ENCODE measurements at regions not wholly inside any gene's neighbourhood (a gene's known extent, or its start where the extent isn't known, plus 50 kb on each side); places are given as distances from the start of the nearest gene placed in this dataset.
A peak's percentile ranks its signal among the peaks of the same experiment; 100 is the strongest.

DNA sequence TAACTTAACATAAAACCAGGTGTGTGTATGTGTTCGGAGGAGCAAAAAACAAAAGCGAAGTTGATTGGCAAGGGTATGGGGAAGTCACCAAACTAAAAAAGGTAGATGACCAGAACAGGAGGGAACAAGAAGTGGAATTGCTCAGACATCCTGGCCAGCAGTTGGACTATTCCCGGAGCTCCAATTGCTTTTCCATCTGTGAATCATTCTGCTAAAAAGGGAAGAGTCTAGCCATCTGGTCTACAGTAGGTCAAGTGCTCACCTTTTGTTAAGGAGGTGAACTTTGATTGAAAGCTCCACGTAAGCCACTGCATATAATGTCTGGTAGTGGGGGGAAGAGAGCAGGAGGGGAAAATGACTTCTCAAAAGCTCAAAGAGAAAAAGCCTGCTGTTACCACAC is 50.0 kb upstream of the BET1 start:
- H3K27me3 Mint-ChIP-seq, result peaks cover 37% of the 10 kb centered on the region
- peaks cover 8% of the 10 kb centered on the region for H3K4me1 Mint-ChIP-seq (ENCODE audit: low read depth)
- no peak overlapping the region for H3K27ac Mint-ChIP-seq
- peaks cover 3% of the 10 kb centered on the region for H3K36me3 Mint-ChIP-seq (ENCODE audit: low read depth)
- no peak overlapping the region for H3K4me3 Mint-ChIP-seq
- no peaks in the 10 kb centered on the region for H3K9me3 Mint-ChIP-seq

DNA sequence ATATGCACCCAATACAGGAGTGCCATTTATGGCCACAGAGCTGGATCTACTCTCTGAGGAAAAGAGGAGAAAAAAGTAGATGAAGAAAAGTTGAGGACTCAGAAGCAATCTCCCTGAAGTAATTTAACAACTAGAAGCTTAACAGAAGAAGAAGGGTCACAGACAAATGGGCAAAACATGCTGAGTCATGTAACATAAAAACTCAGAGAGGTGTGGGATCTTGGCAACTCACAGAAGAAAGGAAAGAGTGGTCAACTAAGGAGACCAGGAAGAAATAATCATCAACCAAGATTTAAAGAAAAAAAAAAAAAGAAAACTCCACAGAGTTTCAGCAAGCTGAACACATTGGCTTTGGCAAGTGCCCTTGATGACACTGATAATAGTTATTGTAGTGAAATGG is 51.8 kb upstream of the BET1 start:
- H3K36me3 Mint-ChIP-seq (ENCODE audit: low read depth), result peaks cover 3% of the 10 kb centered on the region
- peaks cover 45% of the 10 kb centered on the region for H3K27me3 Mint-ChIP-seq
- no peak overlapping the region for H3K4me3 Mint-ChIP-seq
- H3K27ac Mint-ChIP-seq, result no peak overlapping the region
- H3K4me1 Mint-ChIP-seq (ENCODE audit: low read depth), result peaks cover 9% of the 10 kb centered on the region
- H3K9me3 Mint-ChIP-seq, result no peaks in the 10 kb centered on the region

DNA sequence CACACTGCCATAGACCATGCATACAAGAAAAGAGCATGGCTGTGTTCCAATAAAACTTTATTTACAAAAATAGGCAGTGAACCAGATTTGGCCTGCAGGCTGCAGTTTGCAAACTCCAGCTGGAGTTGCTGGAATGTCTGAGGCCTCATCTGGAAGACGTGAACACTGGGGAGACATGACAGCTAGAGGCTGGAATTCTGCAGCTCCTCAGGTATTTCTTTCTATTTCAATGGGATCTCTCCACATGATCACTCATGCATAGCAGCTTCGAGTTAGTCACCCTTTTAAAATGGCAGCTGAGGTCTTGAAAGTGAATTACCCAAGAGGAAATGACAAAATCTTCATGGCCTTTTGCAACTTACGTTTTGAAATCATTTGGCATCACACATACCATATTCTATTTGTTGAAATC is 52.6 kb upstream of the BET1 start:
- Mint-ChIP-seq H3K9me3 (no peaks in the 10 kb centered on the region), H3K4me1 (ENCODE audit: low read depth) (peaks cover 18% of the 10 kb centered on the region), H3K27me3 (peaks cover 52% of the 10 kb centered on the region), H3K4me3 (no peak overlapping the region), H3K27ac (no peak overlapping the region), H3K36me3 (ENCODE audit: low read depth) (peaks cover 3% of the 10 kb centered on the region)

DNA sequence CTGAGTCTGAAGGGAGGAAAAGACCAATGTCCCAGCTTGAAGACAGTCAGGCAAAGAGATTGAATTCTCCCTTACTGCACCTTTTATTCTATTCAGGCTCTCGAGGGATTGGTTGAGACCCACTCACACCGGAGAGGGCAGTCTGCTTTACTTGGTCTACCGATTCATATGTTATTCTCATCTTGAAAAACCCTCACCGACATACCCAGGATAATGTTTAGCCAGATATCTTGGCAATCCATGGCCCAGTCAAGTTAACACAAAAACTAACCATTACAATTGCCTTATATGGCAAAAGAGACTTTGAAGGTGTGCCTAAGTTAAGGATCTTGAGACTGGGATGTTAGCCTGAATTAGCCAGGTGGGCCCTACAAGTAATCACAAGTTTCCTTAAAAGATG is 53.8 kb upstream of the BET1 start:
- Mint-ChIP-seq H3K9me3 (no peaks in the 10 kb centered on the region), H3K27ac (no peak overlapping the region), H3K27me3 (peaks cover 61% of the 10 kb centered on the region), H3K36me3 (ENCODE audit: low read depth) (peaks cover 3% of the 10 kb centered on the region), H3K4me3 (no peak overlapping the region), H3K4me1 (ENCODE audit: low read depth) (peaks cover 25% of the 10 kb centered on the region)

DNA sequence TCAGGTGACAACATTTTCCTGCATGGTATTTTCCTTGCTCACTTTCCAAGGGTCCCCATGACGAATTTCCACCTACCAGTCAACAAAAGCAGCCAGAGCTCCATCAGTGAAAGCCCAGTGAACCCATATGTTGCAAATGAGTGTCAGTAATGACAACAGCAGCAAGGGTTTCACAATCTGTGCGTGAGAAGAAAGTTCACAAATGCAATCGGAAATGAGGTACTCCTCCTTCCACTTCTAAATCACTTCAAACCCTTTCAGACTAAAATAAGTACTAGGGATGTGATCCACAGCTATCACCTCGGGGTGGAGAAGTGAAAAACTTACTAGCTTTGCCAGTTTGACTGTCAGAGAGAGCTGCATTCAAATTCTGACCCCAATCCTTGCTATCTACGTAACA is 55.6 kb upstream of the BET1 start:
- no peaks in the 10 kb centered on the region for H3K9me3 Mint-ChIP-seq
- H3K36me3 Mint-ChIP-seq (ENCODE audit: low read depth), result peaks cover 3% of the 10 kb centered on the region
- peaks cover 30% of the 10 kb centered on the region for H3K4me1 Mint-ChIP-seq (ENCODE audit: low read depth)
- no peak overlapping the region for H3K27ac Mint-ChIP-seq
- H3K4me3 Mint-ChIP-seq, result no peak overlapping the region
- H3K27me3 Mint-ChIP-seq, result peaks cover 70% of the 10 kb centered on the region

DNA sequence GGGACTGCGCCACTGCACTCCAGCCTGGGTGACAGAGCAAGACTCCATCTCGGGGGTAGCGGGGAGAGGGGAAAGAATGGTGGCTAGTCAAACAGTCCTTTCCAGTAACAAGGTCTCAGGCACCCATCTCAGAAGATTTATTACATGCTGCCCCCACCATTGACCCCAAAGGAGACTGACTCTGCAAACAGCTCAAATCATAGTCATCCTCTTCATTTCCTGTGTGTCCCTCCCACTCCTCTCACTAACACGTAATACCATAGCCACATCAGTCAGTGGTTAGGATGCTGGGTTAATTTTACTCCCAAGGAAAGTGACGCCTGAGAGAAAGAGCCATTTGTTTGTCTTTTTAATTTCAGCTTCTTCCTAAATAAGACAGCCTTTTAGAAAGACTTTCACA is 56.6 kb upstream of the BET1 start:
- H3K4me1 Mint-ChIP-seq (ENCODE audit: low read depth), result peaks cover 36% of the 10 kb centered on the region
- peaks cover 3% of the 10 kb centered on the region for H3K36me3 Mint-ChIP-seq (ENCODE audit: low read depth)
- H3K4me3 Mint-ChIP-seq, result no peak overlapping the region
- peaks cover 77% of the 10 kb centered on the region for H3K27me3 Mint-ChIP-seq
- H3K9me3 Mint-ChIP-seq, result no peaks in the 10 kb centered on the region
- no peak overlapping the region for H3K27ac Mint-ChIP-seq

DNA sequence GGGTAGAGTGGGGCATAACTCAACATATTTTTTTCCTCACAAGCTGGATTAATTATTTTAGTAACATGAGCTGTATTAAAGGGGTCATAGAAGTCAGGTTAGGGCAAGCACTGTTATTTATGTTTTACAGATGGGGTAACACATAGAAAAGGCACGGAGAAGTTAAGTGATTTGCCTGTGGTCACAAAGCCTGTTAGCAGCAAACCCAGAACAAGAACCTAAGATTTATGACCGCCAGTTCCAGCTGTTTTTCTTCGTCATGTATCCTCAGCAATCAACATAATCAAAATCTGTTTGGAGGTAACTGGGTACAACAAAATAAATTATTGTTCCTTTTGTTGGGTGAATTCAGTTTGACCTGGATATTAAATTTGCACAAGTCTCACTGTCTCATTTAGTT is 57.2 kb upstream of the BET1 start:
- H3K4me1 Mint-ChIP-seq (ENCODE audit: low read depth), result peaks cover 36% of the 10 kb centered on the region
- H3K9me3 Mint-ChIP-seq, result no peaks in the 10 kb centered on the region
- peaks cover 76% of the 10 kb centered on the region for H3K27me3 Mint-ChIP-seq
- H3K36me3 Mint-ChIP-seq (ENCODE audit: low read depth), result peaks cover 3% of the 10 kb centered on the region
- no peak overlapping the region for H3K4me3 Mint-ChIP-seq
- H3K27ac Mint-ChIP-seq, result no peak overlapping the region

DNA sequence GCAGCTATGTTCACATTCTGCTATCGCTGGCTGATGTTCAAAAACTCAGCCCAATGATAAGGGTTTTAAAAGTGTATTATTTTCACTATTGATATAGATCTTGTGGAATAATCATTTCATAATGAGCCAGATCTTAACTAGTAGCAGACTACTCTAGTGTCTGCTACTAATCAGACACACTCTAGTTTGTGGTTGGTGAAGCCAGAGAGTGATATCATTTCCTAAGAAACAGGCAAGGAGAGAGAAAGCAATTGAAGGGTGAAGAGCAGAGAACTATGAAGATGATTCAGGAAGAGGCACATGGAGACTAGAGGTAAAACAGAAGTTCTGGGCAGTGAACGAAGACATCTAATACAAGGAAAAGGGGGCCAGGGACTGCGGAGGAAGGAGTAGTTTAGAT is 58.2 kb upstream of the BET1 start:
- Mint-ChIP-seq H3K4me1 (ENCODE audit: low read depth) (peaks cover 36% of the 10 kb centered on the region), H3K27me3 (peaks cover 71% of the 10 kb centered on the region), H3K9me3 (no peaks in the 10 kb centered on the region), H3K27ac (no peak overlapping the region), H3K4me3 (no peak overlapping the region), H3K36me3 (ENCODE audit: low read depth) (peaks cover 3% of the 10 kb centered on the region)

DNA sequence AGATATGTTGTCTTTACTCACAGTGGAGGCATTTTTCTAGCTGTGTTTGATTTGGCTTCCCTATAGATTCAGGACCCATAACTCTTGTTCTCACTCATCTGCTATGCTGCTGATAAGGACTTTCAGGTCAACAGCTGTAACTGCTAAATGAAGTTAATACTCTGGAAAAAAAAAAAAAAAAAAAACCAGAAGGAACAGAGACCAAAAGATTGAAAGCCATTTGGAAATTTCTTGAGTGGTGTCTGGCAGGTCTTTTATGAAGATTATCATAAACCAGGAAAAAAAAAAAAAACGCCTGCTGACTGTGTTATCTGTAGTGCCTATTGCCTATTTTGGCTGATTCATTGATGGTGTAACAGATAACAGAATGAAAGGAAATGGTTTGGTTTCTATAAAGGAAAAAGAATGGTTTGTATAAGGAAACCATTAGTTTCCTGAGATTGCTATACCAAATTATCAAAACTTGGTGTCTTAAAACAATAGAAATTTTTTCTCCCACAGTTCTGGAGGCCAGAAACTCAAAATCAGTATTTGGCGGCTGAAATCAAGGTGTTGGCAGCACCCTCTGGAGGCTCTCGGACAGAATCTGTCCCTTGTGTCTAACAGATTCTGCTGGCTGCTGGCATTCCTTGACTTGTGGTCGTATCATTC is 60.5 kb upstream of the BET1 start:
- Mint-ChIP-seq H3K4me1 (ENCODE audit: low read depth) (peaks cover 36% of the 10 kb centered on the region), H3K27ac (no peak overlapping the region), H3K9me3 (no peaks in the 10 kb centered on the region), H3K4me3 (no peak overlapping the region), H3K27me3 (peaks cover 69% of the 10 kb centered on the region), H3K36me3 (ENCODE audit: low read depth) (no peaks in the 10 kb centered on the region)

DNA sequence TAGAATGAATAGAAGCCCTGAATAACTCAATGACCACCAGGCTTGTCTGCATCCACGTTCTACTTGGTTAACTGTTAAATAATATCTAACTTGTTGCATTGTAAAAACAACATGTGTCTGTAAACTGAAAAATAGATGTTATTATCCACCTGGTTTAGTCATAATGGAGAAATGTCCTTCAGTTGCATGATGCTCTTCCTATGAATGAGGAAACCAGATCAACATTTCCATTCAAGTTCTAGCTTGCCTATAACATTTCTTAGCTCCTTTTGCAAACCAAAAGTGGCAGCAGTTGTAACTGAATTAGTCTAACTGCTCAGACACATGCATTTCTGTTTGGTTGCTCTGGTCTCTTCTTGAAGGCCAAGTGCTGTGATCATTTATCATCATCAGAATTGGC is 62.9 kb upstream of the BET1 start:
- Mint-ChIP-seq H3K9me3 (no peaks in the 10 kb centered on the region), H3K4me3 (no peak overlapping the region), H3K4me1 (ENCODE audit: low read depth) (peaks cover 20% of the 10 kb centered on the region), H3K36me3 (ENCODE audit: low read depth) (no peaks in the 10 kb centered on the region), H3K27ac (no peak overlapping the region), H3K27me3 (peaks cover 52% of the 10 kb centered on the region)

DNA sequence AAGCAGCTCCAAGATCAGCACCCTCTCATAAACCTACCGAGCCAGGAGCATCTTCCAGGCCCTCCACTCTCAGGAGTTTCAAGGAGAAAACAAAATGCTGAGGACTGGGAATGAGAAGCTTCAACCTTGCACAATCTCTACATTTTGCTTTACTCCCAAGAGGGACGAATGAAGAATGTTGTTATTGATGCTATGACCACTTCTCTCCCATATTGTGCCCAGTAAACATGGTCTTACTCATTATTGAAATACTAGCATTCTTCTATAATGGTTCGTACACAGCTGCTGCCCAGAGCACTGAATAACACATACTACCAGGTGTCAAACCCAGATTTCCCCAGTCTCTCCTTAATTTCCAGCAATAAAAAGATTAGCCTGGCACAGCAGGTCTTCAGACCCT is 63.4 kb upstream of the BET1 start:
- Mint-ChIP-seq H3K4me3 (no peak overlapping the region), H3K9me3 (no peaks in the 10 kb centered on the region), H3K27ac (no peak overlapping the region), H3K36me3 (ENCODE audit: low read depth) (no peaks in the 10 kb centered on the region), H3K27me3 (peaks cover 47% of the 10 kb centered on the region), H3K4me1 (ENCODE audit: low read depth) (peaks cover 15% of the 10 kb centered on the region)

DNA sequence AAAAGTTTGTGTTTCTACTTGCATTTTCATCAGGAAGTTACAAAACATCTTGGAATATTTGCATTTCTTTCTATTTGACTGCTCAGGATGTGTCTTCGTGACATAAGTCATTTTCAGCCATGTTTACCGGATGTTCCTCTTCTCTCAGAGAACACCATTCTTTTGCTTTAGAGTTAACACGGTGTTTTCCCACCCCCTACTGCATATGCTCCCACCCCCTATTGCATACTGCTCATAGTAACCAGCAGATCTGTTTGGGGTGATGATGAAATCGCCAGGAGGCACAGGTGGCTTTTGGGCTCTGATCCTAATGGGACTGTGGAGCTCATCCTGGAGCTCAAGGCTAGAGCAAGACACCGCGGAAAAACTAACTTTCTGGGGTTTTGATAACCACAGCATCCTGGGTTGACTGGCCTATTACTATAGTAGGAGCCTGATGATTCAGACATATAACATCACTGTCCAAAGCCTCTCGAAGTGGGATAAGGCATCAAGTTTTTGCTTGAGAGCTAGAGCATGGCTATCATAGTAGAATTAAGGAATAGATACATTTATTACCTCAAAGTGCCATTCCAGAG is 65.1 kb upstream of the BET1 start:
- Mint-ChIP-seq H3K36me3 (ENCODE audit: low read depth) (no peaks in the 10 kb centered on the region), H3K27me3 (peaks cover 32% of the 10 kb centered on the region), H3K4me1 (ENCODE audit: low read depth) (peaks cover 11% of the 10 kb centered on the region), H3K4me3 (no peak overlapping the region), H3K27ac (no peak overlapping the region), H3K9me3 (no peaks in the 10 kb centered on the region)

DNA sequence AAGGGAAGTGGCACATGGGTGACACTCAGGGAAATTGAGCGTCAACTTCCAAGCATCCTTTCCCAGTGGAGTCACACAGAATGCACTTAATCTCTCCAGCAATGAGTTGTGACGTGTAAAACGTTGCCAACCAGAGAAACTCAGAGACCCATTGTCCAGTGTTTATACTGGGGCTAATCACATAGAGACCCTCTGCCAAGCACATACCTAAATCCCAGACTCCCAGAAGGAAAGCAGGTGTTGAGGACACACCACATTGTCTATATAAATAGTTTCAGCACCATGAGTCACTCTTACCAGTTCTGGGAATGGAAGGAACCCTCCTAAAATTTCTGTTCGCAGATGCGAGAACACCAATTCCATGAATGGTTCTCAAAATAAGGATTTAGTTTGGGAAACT is 76.4 kb upstream of the BET1 start:
- Mint-ChIP-seq H3K27ac (no peak overlapping the region), H3K4me1 (ENCODE audit: low read depth) (no peaks in the 10 kb centered on the region), H3K9me3 (no peaks in the 10 kb centered on the region), H3K4me3 (no peak overlapping the region), H3K27me3 (peaks cover 32% of the 10 kb centered on the region), H3K36me3 (ENCODE audit: low read depth) (no peaks in the 10 kb centered on the region)

DNA sequence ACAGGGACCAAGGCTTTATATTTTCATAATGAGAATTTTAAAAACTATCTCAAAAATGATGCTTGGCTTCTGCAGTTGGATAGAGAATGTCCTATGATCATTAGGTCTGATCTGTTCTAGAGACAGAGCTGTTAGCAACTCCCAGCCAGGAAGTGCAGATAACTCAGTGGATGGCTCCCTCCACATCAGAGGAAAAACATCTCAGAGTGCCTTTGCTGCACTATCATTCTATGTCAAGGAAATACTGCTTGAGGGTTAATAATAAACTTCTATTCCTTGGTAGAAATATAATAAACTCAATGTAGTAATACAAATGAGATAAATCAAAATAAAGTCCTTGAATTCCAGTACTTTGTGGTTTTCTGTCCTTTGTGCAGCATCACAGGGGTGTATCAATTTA is 78.0 kb upstream of the BET1 start:
- no peak overlapping the region for H3K27ac Mint-ChIP-seq
- H3K9me3 Mint-ChIP-seq, result no peaks in the 10 kb centered on the region
- no peaks in the 10 kb centered on the region for H3K4me1 Mint-ChIP-seq (ENCODE audit: low read depth)
- no peak overlapping the region for H3K4me3 Mint-ChIP-seq
- H3K27me3 Mint-ChIP-seq, result peaks cover 32% of the 10 kb centered on the region
- H3K36me3 Mint-ChIP-seq (ENCODE audit: low read depth), result no peaks in the 10 kb centered on the region

DNA sequence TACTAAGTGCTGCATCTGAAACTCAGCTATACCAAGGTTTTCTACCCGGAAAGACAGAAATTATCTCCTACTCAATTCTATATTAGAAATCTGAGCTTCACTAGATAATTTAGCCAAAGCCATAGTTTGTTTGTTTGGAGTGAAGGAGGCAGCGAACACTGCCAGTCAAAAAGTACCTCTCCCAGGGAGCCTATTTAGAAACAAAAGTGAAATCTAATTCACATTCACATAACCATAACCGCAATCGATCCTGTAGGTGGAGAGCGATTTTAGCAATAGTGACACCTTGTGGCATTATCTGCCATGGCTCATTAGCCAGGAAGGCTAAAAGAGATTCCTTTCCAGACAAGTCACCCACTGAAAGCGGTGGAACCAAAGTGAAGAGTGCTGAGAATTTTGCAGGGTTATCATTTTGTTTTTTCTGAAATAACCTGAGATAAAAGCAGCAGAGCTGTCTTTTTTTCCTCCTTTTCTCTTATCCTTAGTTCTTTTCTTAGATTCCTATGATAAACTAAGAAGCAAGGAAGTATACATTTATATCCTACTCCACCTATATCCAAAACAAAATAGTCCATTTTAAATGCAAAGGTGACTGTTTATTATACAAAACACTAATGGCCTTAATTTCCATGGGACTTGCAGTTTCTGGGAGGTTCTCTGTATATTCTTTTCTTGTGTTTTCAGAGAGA is 83.7 kb upstream of the BET1 start:
- Mint-ChIP-seq H3K4me1 (ENCODE audit: low read depth) (peaks cover 15% of the 10 kb centered on the region), H3K27me3 (peaks cover 56% of the 10 kb centered on the region), H3K4me3 (peak overlapping the region; percentile 71), H3K9me3 (no peaks in the 10 kb centered on the region), H3K36me3 (ENCODE audit: low read depth) (no peaks in the 10 kb centered on the region), H3K27ac (peak overlapping the region; percentile 1)

DNA sequence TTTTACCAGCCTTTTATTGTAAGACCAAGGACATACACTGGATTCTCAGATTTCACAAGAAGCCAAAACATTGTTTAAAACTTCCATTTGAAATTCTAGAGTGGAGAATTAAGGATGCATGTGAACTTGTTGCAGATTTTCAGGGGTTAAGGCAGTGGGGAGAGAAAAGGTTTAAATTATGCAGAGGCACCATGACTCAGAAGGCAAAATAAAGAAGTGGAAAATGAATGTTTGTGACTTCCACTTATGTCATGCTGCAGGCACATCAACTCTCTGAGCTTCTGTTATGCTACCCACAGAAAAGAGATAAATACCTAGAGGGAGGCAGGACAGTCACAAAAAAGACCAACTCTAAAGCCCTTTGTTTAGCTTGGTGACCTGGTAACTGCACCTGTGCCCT is 84.4 kb upstream of the BET1 start:
- H3K36me3 Mint-ChIP-seq (ENCODE audit: low read depth), result no peaks in the 10 kb centered on the region
- H3K27ac Mint-ChIP-seq, result no peak overlapping the region
- no peaks in the 10 kb centered on the region for H3K9me3 Mint-ChIP-seq
- H3K4me3 Mint-ChIP-seq, result no peak overlapping the region
- H3K4me1 Mint-ChIP-seq (ENCODE audit: low read depth), result peaks cover 15% of the 10 kb centered on the region
- H3K27me3 Mint-ChIP-seq, result peaks cover 56% of the 10 kb centered on the region

Measured in stimulated activated naive CD8-positive, alpha-beta T cell treated with anti-CD3 and anti-CD28 coated beads, Interleukin-15, Interleukin-2, amounts not matched to agents 100 ng/mL and 50 ng/mL, for 24 hours (primary cell).